ENCODE measurements at regions not wholly inside any gene's neighbourhood (a gene's known extent, or its start where the extent isn't known, plus 50 kb on each side); places are given as distances from the start of the nearest gene placed in this dataset.
A peak's percentile ranks its signal among the peaks of the same experiment; 100 is the strongest.
"Not testable (repeated sequence)": the region's sequence is repeated elsewhere in the genome, so short reads cannot be mapped to it uniquely, and the experiment has no call there.

DNA sequence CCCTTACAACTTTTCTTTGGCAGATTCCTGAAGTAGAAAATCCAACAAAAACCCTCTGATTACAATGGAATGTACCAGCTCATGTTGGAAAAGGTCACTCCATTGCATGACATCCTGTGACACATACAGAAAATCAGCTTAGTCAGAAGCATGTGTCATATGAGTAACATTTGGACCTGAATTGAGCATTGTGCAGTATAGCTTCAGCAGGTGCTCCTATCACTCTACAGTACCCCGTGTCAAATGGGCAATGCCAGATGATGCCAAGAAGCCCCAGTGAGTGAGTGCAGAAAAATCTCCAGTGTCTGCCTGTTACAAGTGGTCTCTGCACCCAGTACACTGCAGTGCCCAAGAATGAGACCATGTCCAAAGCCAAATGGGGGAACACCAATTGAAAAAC, 129.7 kb upstream of the RUNX1 start:
- DNase-seq (ENCODE audit: low spot score in 2 of 2) (no peak), ATAC-seq (peak; percentile 100)
- Mint-ChIP-seq H3K36me3 (no peaks in the 10 kb centered on the region), H3K4me1 (peaks cover 10% of the 10 kb centered on the region), H3K9me3 (peaks cover 3% of the 10 kb centered on the region), H3K4me3 (no peak overlapping the region), H3K27ac (peak overlapping the region; percentile 67)

DNA sequence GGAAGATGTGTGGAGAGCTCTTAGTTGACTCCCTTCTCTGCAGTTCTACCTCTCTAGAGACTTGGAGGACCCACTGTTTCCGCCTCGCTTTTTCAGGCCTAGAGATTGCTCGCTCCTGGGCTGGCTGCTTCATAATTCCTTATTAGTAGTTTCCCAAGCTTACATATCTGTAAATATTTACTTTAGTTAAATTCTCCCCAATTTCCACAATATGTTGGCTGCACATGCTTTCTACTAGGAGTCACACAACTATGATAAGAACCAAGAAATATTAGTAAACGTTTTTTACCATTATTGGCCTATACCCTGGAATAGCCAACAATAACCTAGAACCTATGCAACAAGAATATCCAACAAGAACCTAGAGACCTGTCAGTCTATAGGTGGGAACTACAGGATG, 129.0 kb upstream of the RUNX1 start:
- no peak overlapping the region for H3K4me3 Mint-ChIP-seq
- H3K4me1 Mint-ChIP-seq = peaks cover 16% of the 10 kb centered on the region
- H3K36me3 Mint-ChIP-seq = no peaks in the 10 kb centered on the region
- ATAC-seq (no peak), DNase-seq (ENCODE audit: low spot score in 2 of 2) (no peak)
- H3K9me3 Mint-ChIP-seq = peaks cover 6% of the 10 kb centered on the region
- H3K27ac Mint-ChIP-seq = no peak overlapping the region

DNA sequence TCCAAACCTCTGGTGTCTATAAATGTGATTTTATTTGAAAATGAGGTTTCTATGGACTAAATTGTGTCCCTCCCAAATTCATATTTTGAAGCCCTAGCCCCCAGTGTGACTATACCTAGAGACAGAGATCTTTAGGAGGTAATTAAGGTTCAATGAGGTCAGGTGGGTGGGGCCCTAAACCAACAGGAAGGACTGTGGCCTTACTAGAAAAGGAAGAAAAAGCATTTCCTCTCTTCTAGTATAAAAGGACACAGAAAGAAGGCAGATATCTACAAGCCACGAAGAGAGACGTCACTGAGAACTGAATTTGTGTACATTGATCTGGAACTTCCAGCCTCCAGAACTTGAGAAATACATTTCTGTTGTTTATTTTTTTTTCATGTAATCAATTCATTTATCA, 123.1 kb upstream of the RUNX1 start:
- no peaks in the 10 kb centered on the region for H3K36me3 Mint-ChIP-seq
- no peak overlapping the region for H3K27ac Mint-ChIP-seq
- ATAC-seq (peak; percentile 57), DNase-seq (ENCODE audit: low spot score in 2 of 2) (no peak)
- H3K4me1 Mint-ChIP-seq = peaks cover 31% of the 10 kb centered on the region
- no peak overlapping the region for H3K4me3 Mint-ChIP-seq
- H3K9me3 Mint-ChIP-seq = peaks cover 10% of the 10 kb centered on the region

DNA sequence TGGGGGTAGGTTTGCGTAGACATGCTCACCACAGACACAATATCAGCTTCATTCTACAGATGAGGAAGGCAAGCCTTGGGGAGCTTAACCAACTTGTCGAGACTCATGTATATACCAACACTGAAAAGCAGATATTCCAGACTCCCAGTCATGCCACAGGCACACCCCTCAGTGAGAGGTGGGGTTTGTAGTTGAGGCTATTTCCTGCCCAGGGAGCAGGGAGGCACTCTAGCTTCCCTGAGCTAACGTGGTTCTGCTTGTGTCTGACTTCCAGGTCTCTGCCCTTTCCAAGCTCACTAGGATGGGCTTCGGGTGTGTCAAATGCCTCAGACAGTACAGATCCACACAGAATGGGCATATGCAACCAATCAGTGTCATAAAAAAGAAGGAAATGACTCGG, 122.3 kb upstream of the RUNX1 start:
- peaks cover 31% of the 10 kb centered on the region for H3K4me1 Mint-ChIP-seq
- H3K4me3 Mint-ChIP-seq = no peak overlapping the region
- H3K27ac Mint-ChIP-seq = no peak overlapping the region
- ATAC-seq (no peak), DNase-seq (ENCODE audit: low spot score in 2 of 2) (no peak)
- H3K9me3 Mint-ChIP-seq = peaks cover 10% of the 10 kb centered on the region
- H3K36me3 Mint-ChIP-seq = no peaks in the 10 kb centered on the region

DNA sequence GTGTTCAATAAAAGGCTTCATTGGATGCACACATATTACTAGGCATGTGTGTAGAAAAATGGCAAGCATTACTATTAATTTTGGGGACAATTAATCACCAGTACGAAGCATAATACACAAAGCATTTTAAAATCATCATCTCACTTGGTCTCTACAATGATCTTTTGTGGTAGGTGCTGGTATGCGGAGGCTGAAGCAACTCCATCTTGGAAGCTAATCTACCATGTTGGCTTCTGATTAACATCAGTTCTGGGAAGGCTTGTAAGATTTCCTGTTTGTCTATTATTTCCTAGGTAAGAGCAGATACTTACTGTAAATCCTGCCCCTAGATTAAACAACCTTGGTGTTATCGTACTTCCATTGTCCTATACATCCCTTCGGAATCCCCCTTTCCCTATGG, 121.7 kb upstream of the RUNX1 start:
- Mint-ChIP-seq H3K4me1 (peaks cover 31% of the 10 kb centered on the region), H3K27ac (no peak overlapping the region), H3K9me3 (peaks cover 10% of the 10 kb centered on the region), H3K4me3 (no peak overlapping the region), H3K36me3 (no peaks in the 10 kb centered on the region)
- ATAC-seq (no peak), DNase-seq (ENCODE audit: low spot score in 2 of 2) (no peak)

DNA sequence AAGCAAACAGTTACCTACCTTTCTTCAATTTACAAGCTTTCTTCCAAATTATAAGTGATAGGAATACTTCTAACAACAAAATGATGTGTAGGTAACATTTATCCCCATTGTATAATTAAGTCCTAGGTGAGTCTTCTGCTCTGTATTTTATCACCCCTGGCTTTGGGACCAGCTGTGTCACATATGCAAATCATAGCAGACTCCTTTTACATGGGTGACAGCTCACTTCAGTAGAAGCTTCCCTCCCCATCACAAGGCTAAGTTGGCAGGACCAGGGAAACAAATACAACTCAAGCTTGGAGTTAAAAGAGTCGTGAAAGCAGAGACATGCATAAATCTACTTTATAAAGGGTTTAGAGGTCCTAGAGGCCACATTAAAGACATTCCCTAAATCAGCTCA, 121.1 kb upstream of the RUNX1 start:
- peaks cover 14% of the 10 kb centered on the region for H3K9me3 Mint-ChIP-seq
- no peak overlapping the region for H3K27ac Mint-ChIP-seq
- no peak overlapping the region for H3K4me3 Mint-ChIP-seq
- peaks cover 31% of the 10 kb centered on the region for H3K4me1 Mint-ChIP-seq
- H3K36me3 Mint-ChIP-seq = no peaks in the 10 kb centered on the region
- ATAC-seq (no peak), DNase-seq (ENCODE audit: low spot score in 2 of 2) (no peak)

DNA sequence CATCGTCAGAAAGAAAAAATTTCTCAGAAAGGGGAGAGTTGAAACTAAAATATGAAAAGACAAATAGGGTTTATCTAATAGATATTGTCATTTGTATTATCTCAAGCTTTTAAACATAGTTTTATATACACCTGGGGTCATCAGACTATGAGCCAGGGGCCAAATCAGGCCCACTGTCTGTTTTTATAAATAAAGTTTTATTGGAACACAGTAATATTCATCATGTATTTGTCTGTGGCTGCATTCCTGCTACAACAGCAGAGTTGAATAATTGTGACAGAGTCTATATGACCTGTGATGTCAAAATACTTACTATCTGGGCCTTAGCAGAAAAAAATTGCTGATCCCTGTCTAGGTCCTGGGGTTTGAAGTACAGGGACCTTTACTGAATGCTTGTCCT, 120.5 kb upstream of the RUNX1 start:
- H3K36me3 Mint-ChIP-seq = no peaks in the 10 kb centered on the region
- DNase-seq (ENCODE audit: low spot score in 2 of 2) (no peak), ATAC-seq (no peak)
- H3K9me3 Mint-ChIP-seq = peaks cover 12% of the 10 kb centered on the region
- H3K27ac Mint-ChIP-seq = no peak overlapping the region
- peaks cover 31% of the 10 kb centered on the region for H3K4me1 Mint-ChIP-seq
- H3K4me3 Mint-ChIP-seq = no peak overlapping the region

DNA sequence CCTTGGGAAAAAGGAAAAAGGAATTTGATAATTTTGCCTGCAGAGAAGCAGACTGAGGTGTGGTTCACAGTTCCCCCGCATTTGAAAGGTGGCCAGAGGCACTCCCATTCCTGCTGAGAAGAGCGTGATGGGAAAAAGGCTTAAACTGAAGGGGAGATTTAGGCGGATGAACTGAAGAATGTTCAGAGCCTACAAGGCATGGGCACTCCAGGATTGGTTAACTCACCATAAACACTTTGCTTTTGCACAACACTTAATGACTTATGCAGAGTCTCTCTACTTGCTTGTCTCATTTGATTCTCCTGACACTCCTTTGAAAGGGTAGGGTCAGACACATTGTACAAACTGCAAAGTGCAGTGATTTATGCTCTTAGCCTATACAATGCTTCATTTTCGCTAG, 119.6 kb upstream of the RUNX1 start:
- DNase-seq (ENCODE audit: low spot score in 2 of 2) (no peak), ATAC-seq (no peak)
- H3K4me1 Mint-ChIP-seq = peaks cover 31% of the 10 kb centered on the region
- no peak overlapping the region for H3K4me3 Mint-ChIP-seq
- H3K27ac Mint-ChIP-seq = no peak overlapping the region
- no peaks in the 10 kb centered on the region for H3K36me3 Mint-ChIP-seq
- H3K9me3 Mint-ChIP-seq = peaks cover 12% of the 10 kb centered on the region

DNA sequence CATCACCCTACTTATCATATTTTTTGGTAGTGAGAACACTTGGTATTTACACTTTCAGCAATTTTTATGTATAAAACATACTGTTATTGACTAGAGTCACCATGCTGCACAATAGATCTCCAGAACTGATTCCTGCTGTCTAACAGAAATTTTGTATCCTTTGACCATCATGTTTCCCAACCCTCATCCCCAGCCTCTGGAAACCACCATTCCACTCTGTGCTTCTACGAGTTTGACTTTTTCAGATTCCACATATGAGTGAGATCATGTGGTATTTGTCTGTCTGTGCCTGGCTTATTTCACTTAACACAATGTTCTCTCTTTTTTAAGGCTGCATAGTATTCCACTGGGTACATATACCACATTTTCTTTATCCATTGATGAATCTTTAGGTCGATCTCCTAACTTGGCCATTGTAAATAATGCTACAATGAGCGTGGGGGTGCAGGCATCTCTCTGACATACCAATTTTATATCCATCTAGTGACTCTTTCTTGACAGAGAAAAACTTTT, 115.9 kb upstream of the RUNX1 start:
- no peak overlapping the region for H3K27ac Mint-ChIP-seq
- no peaks in the 10 kb centered on the region for H3K4me1 Mint-ChIP-seq
- no peaks in the 10 kb centered on the region for H3K36me3 Mint-ChIP-seq
- H3K9me3 Mint-ChIP-seq = peaks cover 6% of the 10 kb centered on the region
- no peak overlapping the region for H3K4me3 Mint-ChIP-seq
- DNase-seq (ENCODE audit: low spot score in 2 of 2) = no peak
- ATAC-seq = no peak

DNA sequence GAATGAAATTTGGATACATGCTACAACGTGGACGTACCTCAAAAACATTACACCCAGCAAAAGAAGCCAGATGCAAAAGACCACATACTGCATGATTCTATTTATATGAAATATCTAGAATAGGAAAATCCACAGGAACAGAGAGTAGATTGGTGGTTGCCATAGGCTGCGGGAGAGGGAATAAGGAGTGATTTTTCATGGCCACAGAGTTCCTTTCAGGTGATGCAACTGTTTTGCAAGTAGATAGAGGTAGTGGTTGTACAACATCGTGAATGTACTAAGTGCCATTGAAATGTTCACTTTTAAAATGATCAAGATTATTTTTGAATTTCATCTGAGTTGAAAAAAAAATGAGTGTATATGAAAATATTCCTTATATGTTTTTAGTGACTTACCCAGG, 115.3 kb upstream of the RUNX1 start:
- Mint-ChIP-seq H3K4me1 (no peaks in the 10 kb centered on the region), H3K9me3 (peaks cover 6% of the 10 kb centered on the region), H3K27ac (no peak overlapping the region), H3K4me3 (no peak overlapping the region), H3K36me3 (no peaks in the 10 kb centered on the region)
- ATAC-seq (no peak), DNase-seq (ENCODE audit: low spot score in 2 of 2) (no peak)

DNA sequence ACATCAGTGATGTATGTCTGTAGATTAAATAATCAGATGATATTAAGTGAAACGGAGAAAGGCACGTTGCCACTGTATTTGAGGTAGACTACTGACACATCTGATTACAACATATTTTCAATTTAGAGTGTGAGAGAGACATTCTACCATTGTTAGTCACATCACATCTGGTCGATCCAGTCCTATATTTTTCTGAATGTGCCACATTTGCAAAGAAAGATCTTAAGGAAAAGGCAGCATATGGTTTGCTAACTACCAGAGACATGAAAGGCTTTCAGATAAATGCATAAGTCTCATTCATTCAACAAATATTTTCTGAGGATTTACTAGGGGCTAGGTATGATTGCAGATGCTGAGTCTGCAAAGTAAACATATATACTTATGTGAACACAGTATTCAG, 114.3 kb upstream of the RUNX1 start:
- H3K4me1 Mint-ChIP-seq = no peaks in the 10 kb centered on the region
- ATAC-seq (no peak), DNase-seq (ENCODE audit: low spot score in 2 of 2) (no peak)
- no peak overlapping the region for H3K27ac Mint-ChIP-seq
- no peaks in the 10 kb centered on the region for H3K36me3 Mint-ChIP-seq
- H3K9me3 Mint-ChIP-seq = peaks cover 6% of the 10 kb centered on the region
- H3K4me3 Mint-ChIP-seq = no peak overlapping the region

DNA sequence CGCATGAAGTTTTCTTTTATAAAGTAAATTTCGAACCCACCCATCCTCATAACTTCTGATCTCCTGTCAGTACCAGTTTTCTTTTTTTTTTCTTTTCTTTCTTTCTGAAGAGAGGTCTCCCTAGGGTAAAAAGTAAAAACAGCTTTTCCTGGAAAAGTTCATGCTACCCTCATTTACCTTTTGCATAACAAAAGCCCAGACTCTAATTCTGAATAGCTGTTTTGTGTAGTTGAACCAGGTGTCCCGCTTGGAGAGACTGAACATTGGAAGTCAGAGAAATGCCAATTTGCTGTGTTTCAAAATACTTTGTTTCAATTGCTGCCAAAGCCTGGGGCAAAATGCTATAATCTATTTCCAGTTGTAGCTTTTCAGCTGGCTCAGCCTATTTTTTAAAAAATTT, 113.7 kb upstream of the RUNX1 start:
- Mint-ChIP-seq H3K4me1 (no peaks in the 10 kb centered on the region), H3K36me3 (no peaks in the 10 kb centered on the region), H3K4me3 (no peak overlapping the region), H3K27ac (no peak overlapping the region), H3K9me3 (peaks cover 6% of the 10 kb centered on the region)
- ATAC-seq (no peak), DNase-seq (ENCODE audit: low spot score in 2 of 2) (no peak)

DNA sequence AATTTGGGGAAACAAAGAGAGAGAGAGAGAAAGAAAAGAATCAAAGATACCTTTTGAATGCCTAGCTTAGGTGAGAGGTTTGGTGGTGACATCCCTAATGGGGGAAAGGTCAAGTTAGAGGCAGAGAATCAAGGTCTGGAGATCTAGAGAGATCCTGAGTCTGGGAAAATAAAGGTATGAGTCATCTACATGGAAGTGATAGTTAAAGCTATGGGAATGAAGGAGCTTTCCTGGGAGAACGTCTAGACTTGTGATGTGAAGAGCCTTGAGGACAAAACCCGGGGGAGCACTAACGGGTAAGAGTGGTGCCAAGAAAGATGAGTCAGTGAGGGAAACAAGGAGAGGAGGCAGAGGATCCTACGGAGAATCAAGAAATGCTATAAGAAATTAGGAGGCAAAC, 110.8 kb upstream of the RUNX1 start:
- ATAC-seq = no peak
- Mint-ChIP-seq H3K36me3 (no peaks in the 10 kb centered on the region), H3K4me3 (no peak overlapping the region), H3K27ac (no peak overlapping the region), H3K9me3 (peaks cover 6% of the 10 kb centered on the region), H3K4me1 (no peaks in the 10 kb centered on the region)
- no peak for DNase-seq (ENCODE audit: low spot score in 2 of 2)

DNA sequence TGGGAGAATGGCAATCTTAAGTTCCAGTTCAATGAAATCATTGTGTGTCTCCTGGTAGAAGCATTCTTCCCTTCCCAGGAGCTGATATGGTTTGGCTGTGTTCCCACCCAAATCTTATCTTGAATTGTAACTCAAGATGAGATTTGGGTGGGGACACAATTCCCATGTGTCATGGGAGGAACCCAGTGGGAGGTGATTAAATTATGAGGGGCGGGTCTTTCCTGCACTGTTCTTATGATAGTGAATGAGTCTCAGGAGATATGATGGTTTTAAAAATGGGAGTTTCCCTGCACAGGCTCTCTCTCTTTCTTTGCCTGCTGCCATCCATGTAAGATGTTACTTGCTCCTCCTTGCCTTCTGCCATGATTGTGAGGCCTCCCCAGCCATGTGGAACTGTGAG, 108.3 kb upstream of the RUNX1 start:
- H3K27ac Mint-ChIP-seq; DNase-seq (ENCODE audit: low spot score in 2 of 2): not testable (repeated sequence)

DNA sequence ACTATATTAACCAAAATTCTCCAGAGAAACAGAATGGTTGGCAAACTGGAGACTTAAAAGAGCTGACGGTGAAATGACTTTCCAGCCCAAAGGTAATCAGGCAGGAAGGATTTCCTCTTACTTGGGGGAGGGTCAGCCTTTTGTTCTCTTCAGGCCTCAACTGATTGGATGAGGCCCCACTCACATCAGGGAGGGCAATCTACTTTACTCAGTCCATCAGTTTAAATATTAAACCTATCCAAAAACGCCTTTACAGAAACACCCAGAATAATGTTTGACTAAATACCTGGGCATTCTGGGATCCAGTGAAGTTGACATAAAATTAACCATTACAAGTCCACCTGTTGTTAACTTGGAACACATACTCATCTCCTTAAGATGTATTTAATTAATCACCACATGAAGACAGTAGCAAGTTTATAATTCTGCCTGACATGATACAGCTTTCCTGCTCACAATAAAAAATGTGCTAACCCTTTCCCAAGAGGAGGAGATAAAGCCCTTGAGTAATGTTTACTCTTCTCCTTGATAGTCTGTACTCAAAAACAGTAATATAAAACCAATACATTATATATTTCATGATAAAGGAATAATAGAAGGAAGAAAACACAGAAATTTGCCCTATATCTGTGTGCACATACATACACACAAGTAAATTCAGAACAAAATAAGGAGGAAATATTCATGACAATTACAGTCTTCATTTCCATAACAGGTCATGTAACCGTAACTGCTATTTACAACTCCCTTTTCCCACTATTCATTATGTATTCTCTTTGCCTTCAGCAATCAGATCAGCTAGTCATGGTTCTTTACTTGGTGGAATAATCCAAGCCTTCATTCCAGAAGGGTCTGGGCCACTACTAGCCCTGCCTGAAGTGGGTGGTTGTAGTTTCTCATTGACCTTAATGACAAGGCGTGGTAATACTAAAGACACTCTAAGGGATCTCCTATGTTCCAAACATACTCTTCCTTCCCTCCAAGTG, 107.5 kb upstream of the RUNX1 start:
- Mint-ChIP-seq H3K4me1 (no peaks in the 10 kb centered on the region), H3K36me3 (no peaks in the 10 kb centered on the region), H3K27ac (no peak overlapping the region), H3K9me3 (peaks cover 6% of the 10 kb centered on the region), H3K4me3 (no peak overlapping the region)
- no peak for ATAC-seq
- DNase-seq (ENCODE audit: low spot score in 2 of 2) = no peak

More for the DNA sequence above, 108.3 kb upstream of the RUNX1 start:
- ATAC-seq, H3K36me3 Mint-ChIP-seq, H3K9me3 Mint-ChIP-seq, H3K4me1 Mint-ChIP-seq, H3K4me3 Mint-ChIP-seq: not testable (repeated sequence)

DNA sequence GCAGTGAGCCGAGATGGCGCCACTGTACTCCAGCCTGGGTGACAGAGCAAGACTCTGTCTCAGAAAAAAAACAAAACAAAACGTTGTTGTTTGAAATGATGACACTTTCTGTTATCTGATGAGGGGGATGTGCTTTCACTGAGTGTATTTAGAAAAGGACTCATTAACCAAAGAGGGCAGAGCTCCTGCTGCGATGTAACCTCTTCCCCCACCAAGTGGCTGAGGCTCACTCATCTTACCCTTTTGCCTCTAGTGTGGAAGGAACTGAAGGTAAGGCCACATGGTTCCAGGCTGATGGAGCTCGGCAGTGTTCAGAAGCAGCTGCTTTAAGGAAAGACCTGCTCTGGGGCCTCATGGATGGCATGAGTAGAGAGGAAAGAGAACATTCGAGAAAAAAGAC, 105.7 kb upstream of the RUNX1 start:
- Mint-ChIP-seq H3K36me3 (no peaks in the 10 kb centered on the region), H3K4me1 (peaks cover 14% of the 10 kb centered on the region), H3K27ac (no peak overlapping the region), H3K4me3 (no peak overlapping the region), H3K9me3 (peaks cover 6% of the 10 kb centered on the region)
- no peak for ATAC-seq
- DNase-seq (ENCODE audit: low spot score in 2 of 2) = no peak
